ENCODE measurements at regions not wholly inside any gene's neighbourhood (a gene's known extent, or its start where the extent isn't known, plus 50 kb on each side); places are given as distances from the start of the nearest gene placed in this dataset.

DNA sequence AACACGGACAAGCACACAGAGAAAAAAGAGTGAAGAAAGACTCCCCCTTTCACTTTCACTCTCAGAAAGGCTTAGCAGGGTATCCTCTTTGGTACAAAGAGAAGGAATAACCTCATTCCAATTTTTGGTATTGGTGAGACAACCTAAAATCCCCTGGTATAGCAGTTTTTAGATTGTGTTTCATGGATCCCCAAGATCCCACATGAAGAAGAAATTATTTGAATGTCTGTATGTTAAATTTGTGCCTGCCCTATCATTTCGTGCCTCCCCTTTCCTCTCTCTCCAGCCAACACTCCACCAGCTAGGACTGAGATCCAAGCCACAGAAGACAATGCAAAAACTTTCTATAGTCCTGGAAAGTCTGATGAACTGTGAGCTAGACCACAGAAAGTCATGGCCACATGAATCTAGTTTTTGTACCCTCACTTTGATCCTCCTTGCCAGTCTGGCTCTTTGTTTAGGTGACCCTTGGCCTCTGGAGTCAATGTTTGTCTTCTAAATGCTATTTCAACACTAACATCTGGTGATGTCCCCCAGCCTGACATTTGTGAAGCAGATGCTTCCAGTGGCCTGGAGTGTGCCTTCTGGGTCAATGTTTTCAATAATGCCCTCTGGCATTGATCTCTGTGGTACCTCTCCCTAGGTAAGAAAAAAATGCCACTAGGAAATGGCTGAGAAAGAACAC lies 181.9 kb upstream of the BMP4 start:
- H3K27ac ChIP-seq (ENCODE audit: low read depth, low read length, severe bottlenecking): no peak overlapping the region
- peaks cover 3% of the 10 kb centered on the region for H3K9me3 ChIP-seq (ENCODE audit: control insufficient read depth, low read length)
- no peaks in the 10 kb centered on the region for H3K36me3 ChIP-seq (ENCODE audit: control insufficient read depth, insufficient read depth, low read length)
- no peak overlapping the region for H3K4me3 ChIP-seq (ENCODE audit: extremely low read depth, insufficient read depth, low read length, poor library complexity, severe bottlenecking)
- no peaks in the 10 kb centered on the region for H3K4me1 ChIP-seq (ENCODE audit: control insufficient read depth, insufficient read depth, low read length, poor library complexity, severe bottlenecking)
- 40% methylated on average over 1 of the region's 2 CpGs; no CpG with 5 or more reads in 1 of the 2 experiments for WGBS, 2 experiments (ENCODE audit: insufficient coverage in 2 of 2)

DNA sequence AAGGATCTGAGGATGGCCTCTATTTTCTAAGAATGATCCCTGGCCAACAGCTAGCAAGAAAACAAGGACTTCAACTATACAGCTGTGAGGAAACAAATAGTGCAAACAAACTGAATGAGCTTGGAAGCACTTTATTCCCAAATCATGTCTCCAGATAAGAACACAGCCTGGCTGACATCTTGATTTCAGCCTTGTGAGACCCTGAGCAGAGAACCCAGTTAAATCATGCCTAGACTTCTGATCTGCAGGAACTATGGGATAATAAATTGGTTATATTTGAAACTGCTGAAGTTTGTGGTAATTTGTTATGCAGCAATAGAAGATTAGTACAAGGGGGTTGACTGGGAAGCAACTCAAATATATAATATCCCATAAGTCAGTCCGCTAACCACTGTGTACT lies 183.9 kb upstream of the BMP4 start:
- Histone ChIP-seq H3K4me1 (ENCODE audit: control insufficient read depth, insufficient read depth, low read length, poor library complexity, severe bottlenecking) (no peaks in the 10 kb centered on the region), H3K4me3 (ENCODE audit: extremely low read depth, insufficient read depth, low read length, poor library complexity, severe bottlenecking) (no peak overlapping the region), H3K27ac (ENCODE audit: low read depth, low read length, severe bottlenecking) (no peak overlapping the region), H3K36me3 (ENCODE audit: control insufficient read depth, insufficient read depth, low read length) (no peaks in the 10 kb centered on the region), H3K9me3 (ENCODE audit: control insufficient read depth, low read length) (peaks cover 3% of the 10 kb centered on the region)
- no CpG with 5 or more reads among the region's 1 CpG for WGBS, 2 experiments (ENCODE audit: insufficient coverage in 2 of 2)

DNA sequence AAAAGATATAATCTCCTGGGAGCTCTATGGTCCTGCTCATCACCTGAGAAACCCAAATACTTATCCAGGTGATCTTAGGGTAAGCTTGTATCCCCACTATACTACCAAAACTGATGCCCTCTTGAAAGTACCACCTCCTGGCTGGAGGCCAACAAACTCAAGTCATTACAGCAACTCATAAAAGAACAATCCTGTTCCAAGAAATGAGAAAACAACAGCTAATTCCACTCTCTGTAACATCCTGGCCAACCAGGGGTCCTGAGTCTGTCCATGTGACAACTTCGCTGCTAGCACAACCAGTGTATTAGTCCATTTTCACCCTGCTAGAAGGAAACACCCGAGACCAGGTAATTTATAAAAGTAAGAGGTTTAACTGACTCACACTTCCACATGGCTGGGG lies 190.0 kb upstream of the BMP4 start:
- WGBS, 2 experiments (ENCODE audit: insufficient coverage in 2 of 2): 100% methylated on average over 1 of the region's 2 CpGs
- H3K36me3 ChIP-seq (ENCODE audit: control insufficient read depth, insufficient read depth, low read length): no peaks in the 10 kb centered on the region
- no peaks in the 10 kb centered on the region for H3K4me1 ChIP-seq (ENCODE audit: control insufficient read depth, insufficient read depth, low read length, poor library complexity, severe bottlenecking)
- H3K4me3 ChIP-seq (ENCODE audit: extremely low read depth, insufficient read depth, low read length, poor library complexity, severe bottlenecking): no peak overlapping the region
- peaks cover 23% of the 10 kb centered on the region for H3K9me3 ChIP-seq (ENCODE audit: control insufficient read depth, low read length)
- H3K27ac ChIP-seq (ENCODE audit: low read depth, low read length, severe bottlenecking): no peak overlapping the region

DNA sequence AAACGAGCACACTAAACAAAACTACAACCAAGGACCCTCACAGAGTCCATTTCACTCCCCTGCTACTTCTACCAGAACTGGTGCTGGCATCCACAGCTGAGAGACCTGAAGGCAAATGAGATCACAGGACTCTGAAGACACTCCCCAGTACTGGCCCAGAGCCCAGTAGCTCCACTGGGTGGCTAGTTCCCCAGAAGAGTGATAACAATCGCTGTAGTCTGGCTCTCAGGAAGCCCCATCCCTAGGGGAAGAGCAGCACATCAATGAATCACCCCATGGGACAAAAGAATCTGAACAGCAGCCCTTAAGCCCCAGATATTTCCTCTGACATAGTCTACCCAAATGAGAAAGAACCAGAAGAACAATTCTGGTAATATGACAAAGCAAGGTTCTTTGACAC lies 190.7 kb upstream of the BMP4 start:
- Histone ChIP-seq H3K4me1 (ENCODE audit: control insufficient read depth, insufficient read depth, low read length, poor library complexity, severe bottlenecking) (no peaks in the 10 kb centered on the region), H3K36me3 (ENCODE audit: control insufficient read depth, insufficient read depth, low read length) (no peaks in the 10 kb centered on the region), H3K9me3 (ENCODE audit: control insufficient read depth, low read length) (peaks cover 23% of the 10 kb centered on the region), H3K4me3 (ENCODE audit: extremely low read depth, insufficient read depth, low read length, poor library complexity, severe bottlenecking) (no peak overlapping the region), H3K27ac (ENCODE audit: low read depth, low read length, severe bottlenecking) (peak overlapping the region; percentile 6)
- WGBS, 2 experiments (ENCODE audit: insufficient coverage in 2 of 2): 83 to 100% methylated on average over 1 of the region's 2 CpGs

DNA sequence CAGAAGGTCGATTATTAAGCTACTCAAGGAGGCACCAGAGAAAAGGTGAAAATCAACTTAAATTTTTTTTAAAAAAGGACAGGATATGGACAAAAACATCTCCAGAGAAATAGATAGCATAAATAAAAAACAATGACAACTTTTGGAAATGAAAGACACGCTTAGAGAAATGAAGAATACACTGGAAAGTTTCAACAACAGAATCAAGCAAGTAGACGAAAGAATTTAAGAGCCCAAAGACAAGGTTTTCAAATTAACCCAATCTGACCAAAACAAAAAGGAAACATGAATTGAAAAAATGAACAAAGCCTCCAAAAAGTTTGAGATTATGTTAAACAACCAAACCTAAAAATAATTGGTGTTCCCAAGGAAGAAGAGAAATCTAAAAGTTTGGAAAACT lies 191.1 kb upstream of the BMP4 start:
- H3K9me3 ChIP-seq (ENCODE audit: control insufficient read depth, low read length): peaks cover 23% of the 10 kb centered on the region
- no peaks in the 10 kb centered on the region for H3K4me1 ChIP-seq (ENCODE audit: control insufficient read depth, insufficient read depth, low read length, poor library complexity, severe bottlenecking)
- peak overlapping the region; percentile 6 for H3K27ac ChIP-seq (ENCODE audit: low read depth, low read length, severe bottlenecking)
- H3K4me3 ChIP-seq (ENCODE audit: extremely low read depth, insufficient read depth, low read length, poor library complexity, severe bottlenecking): no peak overlapping the region
- WGBS, 2 experiments (ENCODE audit: insufficient coverage in 2 of 2): 100% methylated on average over 1 of the region's 3 CpGs; no CpG with 5 or more reads in 1 of the 2 experiments
- no peaks in the 10 kb centered on the region for H3K36me3 ChIP-seq (ENCODE audit: control insufficient read depth, insufficient read depth, low read length)

DNA sequence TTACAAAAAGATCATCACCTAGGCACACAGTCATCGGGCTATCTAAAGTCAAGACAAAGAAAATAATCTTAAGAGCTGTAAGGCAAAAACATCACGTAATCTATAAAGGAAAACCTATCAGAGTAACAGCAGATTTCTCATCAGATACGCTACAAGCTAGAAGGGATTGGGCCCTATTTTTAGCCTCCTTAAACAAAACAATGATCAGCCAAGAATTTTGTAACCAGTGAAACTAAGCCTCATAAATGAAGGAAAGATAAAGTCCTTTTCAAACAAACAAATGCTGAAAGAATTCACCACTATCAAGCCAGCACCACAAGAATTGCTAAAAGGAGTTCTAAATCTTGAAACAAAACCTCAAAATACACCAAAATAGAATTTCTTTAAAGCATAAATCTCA lies 191.6 kb upstream of the BMP4 start:
- Histone ChIP-seq H3K4me3 (ENCODE audit: extremely low read depth, insufficient read depth, low read length, poor library complexity, severe bottlenecking) (no peak overlapping the region), H3K9me3 (ENCODE audit: control insufficient read depth, low read length) (peaks cover 23% of the 10 kb centered on the region), H3K36me3 (ENCODE audit: control insufficient read depth, insufficient read depth, low read length) (no peaks in the 10 kb centered on the region), H3K4me1 (ENCODE audit: control insufficient read depth, insufficient read depth, low read length, poor library complexity, severe bottlenecking) (no peaks in the 10 kb centered on the region), H3K27ac (ENCODE audit: low read depth, low read length, severe bottlenecking) (no peak overlapping the region)
- WGBS, 2 experiments (ENCODE audit: insufficient coverage in 2 of 2): 96 to 100% methylated on average over 1 to 2 of the region's 3 CpGs

DNA sequence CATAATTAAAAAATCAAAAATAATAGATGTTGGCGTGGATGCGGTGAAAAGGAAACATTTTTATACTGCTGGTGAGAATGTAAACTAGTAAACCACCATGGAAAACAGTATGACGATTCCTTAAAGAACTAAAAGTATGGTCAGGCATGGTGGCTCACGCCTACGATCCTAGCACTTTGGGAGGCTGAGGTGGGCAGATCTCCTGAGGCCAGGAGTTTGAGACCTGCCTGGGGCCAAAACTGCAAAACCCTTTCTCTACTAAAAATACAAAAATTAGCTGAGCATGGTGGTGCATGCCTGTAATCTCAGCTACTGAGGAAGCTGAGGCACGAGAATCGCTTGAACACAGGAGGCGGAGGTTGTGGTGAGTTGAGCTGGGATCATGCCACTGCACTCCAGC lies 195.7 kb upstream of the BMP4 start:
- H3K4me1 ChIP-seq (ENCODE audit: control insufficient read depth, insufficient read depth, low read length, poor library complexity, severe bottlenecking): no peaks in the 10 kb centered on the region
- H3K4me3 ChIP-seq (ENCODE audit: extremely low read depth, insufficient read depth, low read length, poor library complexity, severe bottlenecking): no peak overlapping the region
- H3K36me3 ChIP-seq (ENCODE audit: control insufficient read depth, insufficient read depth, low read length): no peaks in the 10 kb centered on the region
- 97 to 100% methylated on average over 8 of the region's 8 CpGs for WGBS, 2 experiments (ENCODE audit: insufficient coverage in 2 of 2)
- H3K27ac ChIP-seq (ENCODE audit: low read depth, low read length, severe bottlenecking): no peak overlapping the region
- peaks cover 23% of the 10 kb centered on the region for H3K9me3 ChIP-seq (ENCODE audit: control insufficient read depth, low read length)

DNA sequence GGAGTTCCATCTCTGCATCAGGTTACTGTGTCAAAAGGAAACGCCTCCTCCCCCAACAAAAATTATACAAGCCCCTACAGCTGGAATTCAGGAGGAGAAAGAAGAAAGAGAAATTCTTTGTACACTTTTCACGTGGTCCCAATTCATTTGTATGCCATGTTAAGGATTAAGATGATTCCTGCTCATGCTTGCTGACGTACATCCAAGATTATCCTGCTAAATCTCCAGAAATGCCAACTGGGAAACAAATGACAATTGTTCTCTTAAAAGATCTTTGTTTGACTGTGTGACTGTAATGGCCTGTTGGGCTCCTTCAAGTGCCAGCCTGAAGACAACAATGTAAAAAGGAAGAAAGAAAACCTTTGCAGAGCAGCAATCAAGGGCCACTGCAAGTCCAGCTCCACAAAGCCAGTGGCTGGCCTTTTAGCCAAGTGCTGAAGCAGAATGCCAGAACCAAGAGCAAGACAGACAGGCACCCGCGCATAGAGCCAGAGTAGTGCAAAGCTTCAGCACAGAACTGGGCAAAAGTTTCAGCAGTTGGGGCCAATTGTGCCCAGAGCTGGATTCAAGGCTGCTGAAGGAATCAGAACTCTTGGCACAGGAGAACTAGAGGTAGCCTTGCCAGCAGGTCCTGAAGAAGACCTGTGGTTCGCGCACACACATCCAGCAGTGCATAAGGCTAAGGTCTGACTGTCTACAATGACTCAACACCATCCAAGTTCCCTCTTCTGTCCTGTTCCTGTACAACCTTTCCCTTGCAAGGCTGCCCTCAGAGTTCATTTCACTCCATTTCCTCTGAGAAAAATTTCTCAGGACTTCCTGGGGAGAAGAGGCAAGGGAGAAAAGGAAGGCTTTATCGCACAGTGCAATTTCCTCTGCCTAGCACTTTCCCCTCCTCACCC lies 209.7 kb upstream of the BMP4 start:
- 95 to 98% methylated on average over 5 to 6 of the region's 8 CpGs for WGBS, 2 experiments (ENCODE audit: insufficient coverage in 2 of 2)
- no peak overlapping the region for H3K4me3 ChIP-seq (ENCODE audit: extremely low read depth, insufficient read depth, low read length, poor library complexity, severe bottlenecking)
- H3K4me1 ChIP-seq (ENCODE audit: control insufficient read depth, insufficient read depth, low read length, poor library complexity, severe bottlenecking): peaks cover 7% of the 10 kb centered on the region
- H3K36me3 ChIP-seq (ENCODE audit: control insufficient read depth, insufficient read depth, low read length): no peaks in the 10 kb centered on the region
- H3K27ac ChIP-seq (ENCODE audit: low read depth, low read length, severe bottlenecking): no peak overlapping the region
- H3K9me3 ChIP-seq (ENCODE audit: control insufficient read depth, low read length): no peaks in the 10 kb centered on the region

DNA sequence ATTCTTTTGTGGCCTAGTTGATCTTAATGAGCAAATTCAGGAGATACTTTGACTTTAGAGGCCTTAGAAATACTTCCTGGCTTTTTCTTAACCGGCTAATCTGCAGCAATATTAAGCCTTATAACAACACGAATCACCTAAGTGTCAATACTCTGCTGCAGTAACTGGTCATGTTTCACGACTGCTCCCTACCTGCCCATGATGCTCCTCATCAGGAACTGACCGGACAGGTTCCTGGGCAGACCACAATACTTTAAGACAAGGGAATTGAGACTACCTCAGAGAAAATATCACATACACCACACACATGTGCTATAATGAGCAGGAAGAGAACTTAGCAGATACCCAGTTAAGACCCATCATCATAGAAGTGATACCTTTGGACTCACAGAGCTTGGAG lies 211.9 kb upstream of the BMP4 start:
- H3K36me3 ChIP-seq (ENCODE audit: control insufficient read depth, insufficient read depth, low read length): no peaks in the 10 kb centered on the region
- H3K4me1 ChIP-seq (ENCODE audit: control insufficient read depth, insufficient read depth, low read length, poor library complexity, severe bottlenecking): peaks cover 18% of the 10 kb centered on the region
- 92% methylated on average over 2 to 4 of the region's 4 CpGs for WGBS, 2 experiments (ENCODE audit: insufficient coverage in 2 of 2)
- H3K9me3 ChIP-seq (ENCODE audit: control insufficient read depth, low read length): no peaks in the 10 kb centered on the region
- H3K4me3 ChIP-seq (ENCODE audit: extremely low read depth, insufficient read depth, low read length, poor library complexity, severe bottlenecking): no peak overlapping the region
- no peak overlapping the region for H3K27ac ChIP-seq (ENCODE audit: low read depth, low read length, severe bottlenecking)

DNA sequence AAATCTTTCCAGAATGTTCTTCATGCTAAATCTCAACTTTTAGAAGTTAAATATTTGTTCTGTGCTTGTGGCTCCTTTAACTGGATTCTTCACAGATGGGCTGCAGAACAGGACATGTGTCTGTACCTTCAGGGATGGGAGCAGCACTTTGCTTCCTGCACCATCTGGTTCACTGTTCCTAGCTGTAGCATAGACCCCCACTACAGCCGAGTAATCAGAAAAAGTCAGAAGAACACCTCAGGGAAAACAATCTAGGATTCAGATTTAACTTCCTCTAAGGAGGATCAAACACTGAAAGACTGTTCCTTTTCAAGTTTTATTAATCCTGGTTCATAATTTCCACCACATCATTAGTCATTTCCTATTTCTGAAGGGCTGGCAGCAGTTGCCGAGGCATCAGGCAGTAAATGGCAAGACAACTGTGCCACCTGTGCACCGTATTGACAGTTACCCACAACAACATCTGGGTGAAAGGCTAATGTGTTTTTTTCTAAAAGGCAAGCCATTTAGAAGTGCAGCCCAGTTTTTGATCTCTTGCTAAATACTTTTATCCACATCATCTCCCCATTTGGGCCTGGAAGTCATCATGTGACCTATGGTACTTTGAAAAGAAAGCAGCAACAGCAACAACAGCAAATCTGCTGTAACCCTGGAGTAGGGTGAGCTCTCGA lies 212.8 kb upstream of the BMP4 start:
- 92 to 94% methylated on average over 3 to 4 of the region's 4 CpGs for WGBS, 2 experiments (ENCODE audit: insufficient coverage in 2 of 2)
- Histone ChIP-seq H3K27ac (ENCODE audit: low read depth, low read length, severe bottlenecking) (no peak overlapping the region), H3K4me1 (ENCODE audit: control insufficient read depth, insufficient read depth, low read length, poor library complexity, severe bottlenecking) (peaks cover 27% of the 10 kb centered on the region), H3K9me3 (ENCODE audit: control insufficient read depth, low read length) (no peaks in the 10 kb centered on the region), H3K36me3 (ENCODE audit: control insufficient read depth, insufficient read depth, low read length) (no peaks in the 10 kb centered on the region), H3K4me3 (ENCODE audit: extremely low read depth, insufficient read depth, low read length, poor library complexity, severe bottlenecking) (no peak overlapping the region)
